Activated naive CD4-positive, alpha-beta T cell treated with anti-CD3 and anti-CD28 coated beads, Interleukin-2, amount 10 ng/mL, durations not matched to agents 7 days and 5 days (primary cell): ENCODE measurements at regions not wholly inside any gene's neighbourhood (a gene's known extent, or its start where the extent isn't known, plus 50 kb on each side); places are given as distances from the start of the nearest gene placed in this dataset.

ENCODE experiments used
- CTCF ChIA-PET: fragments of 350-600 bp; sonication (Branson Sonifier 250); formaldehyde crosslinking; loops from one replicate; lab custom pipeline; 2021; ENCODE audit warnings: antibody characterized with exemption; lab: Charles Lee
- DNase-seq: peaks from one replicate; pipeline ENCODE4 v3.0.0-alpha.2; 2020
- H3K27ac Mint-ChIP-seq: one replicate; pipeline ENCODE4 v1.8.0; 2021; ENCODE audit warnings: mild to moderate bottlenecking, moderate library complexity, mixed read lengths
- H3K27me3 Mint-ChIP-seq: one replicate; pipeline ENCODE4 v1.8.0; 2021; ENCODE audit warnings: mild to moderate bottlenecking, mixed read lengths
- H3K36me3 Mint-ChIP-seq: one replicate; pipeline ENCODE4 v1.8.0; 2021; ENCODE audit warnings: mixed read lengths
- H3K4me1 Mint-ChIP-seq: one replicate; pipeline ENCODE4 v1.8.0; 2021; ENCODE audit warnings: mixed read lengths
- H3K4me3 Mint-ChIP-seq: one replicate; pipeline ENCODE4 v1.8.0; 2021; ENCODE audit warnings: mild to moderate bottlenecking, moderate library complexity, mixed read lengths
- H3K9me3 Mint-ChIP-seq: one replicate; pipeline ENCODE4 v1.8.0; 2021; ENCODE audit warnings: mixed read lengths

GRCh38 chr1:4275083-4275482 is 375.0 kb upstream of the C1orf174 start:
- CTCF ChIA-PET = no interaction called here

GRCh38 chr1:4276238-4276637 is 376.2 kb upstream of the C1orf174 start:
- CTCF ChIA-PET = no interaction called here
- H3K27me3 Mint-ChIP-seq = peaks cover 16% of the 10 kb centered on the region
- peaks cover 16% of the 10 kb centered on the region for H3K9me3 Mint-ChIP-seq
- no peak overlapping the region for H3K27ac Mint-ChIP-seq
- H3K36me3 Mint-ChIP-seq = no peaks in the 10 kb centered on the region
- no peak for DNase-seq
- no peak overlapping the region for H3K4me3 Mint-ChIP-seq
- H3K4me1 Mint-ChIP-seq = no peaks in the 10 kb centered on the region

More at GRCh38 chr1:4275083-4275482, 375.0 kb upstream of the C1orf174 start:
- Mint-ChIP-seq H3K27me3 (peaks cover 19% of the 10 kb centered on the region), H3K36me3 (no peaks in the 10 kb centered on the region), H3K27ac (no peak overlapping the region), H3K4me3 (no peak overlapping the region), H3K9me3 (peaks cover 16% of the 10 kb centered on the region), H3K4me1 (no peaks in the 10 kb centered on the region)
- DNase-seq = no peak

- H3K4me3 Mint-ChIP-seq = no peak overlapping the region
- no peaks in the 10 kb centered on the region for H3K4me1 Mint-ChIP-seq
- peaks cover 8% of the 10 kb centered on the region for H3K27me3 Mint-ChIP-seq
- peaks cover 16% of the 10 kb centered on the region for H3K9me3 Mint-ChIP-seq
- no peak overlapping the region for H3K27ac Mint-ChIP-seq
- no peak for DNase-seq
- CTCF ChIA-PET = no interaction called here
- H3K36me3 Mint-ChIP-seq = no peaks in the 10 kb centered on the region
Measured at GRCh38 chr1:4277598-4277997, 376.8 kb upstream of the AJAP1 start.

GRCh38 chr1:4284976-4285375 is 369.4 kb upstream of the AJAP1 start:
- Mint-ChIP-seq H3K4me1 (no peaks in the 10 kb centered on the region), H3K27ac (no peak overlapping the region), H3K36me3 (no peaks in the 10 kb centered on the region), H3K9me3 (peaks cover 3% of the 10 kb centered on the region), H3K4me3 (no peak overlapping the region), H3K27me3 (no peaks in the 10 kb centered on the region)
- DNase-seq = no peak
- CTCF ChIA-PET = no interaction called here

- CTCF ChIA-PET = no interaction called here
- H3K27ac Mint-ChIP-seq = no peak overlapping the region
- no peaks in the 10 kb centered on the region for H3K4me1 Mint-ChIP-seq
- H3K36me3 Mint-ChIP-seq = no peaks in the 10 kb centered on the region
- no peak for DNase-seq
- no peak overlapping the region for H3K4me3 Mint-ChIP-seq
- H3K9me3 Mint-ChIP-seq = peaks cover 10% of the 10 kb centered on the region
- H3K27me3 Mint-ChIP-seq = no peaks in the 10 kb centered on the region
Measured at GRCh38 chr1:4292861-4293260, 361.5 kb upstream of the AJAP1 start.

GRCh38 chr1:4298361-4299083 is 355.9 kb upstream of the AJAP1 start:
- Mint-ChIP-seq H3K4me3 (no peak overlapping the region), H3K9me3 (peaks cover 15% of the 10 kb centered on the region), H3K27ac (no peak overlapping the region)

GRCh38 chr1:4301007-4301406 is 353.4 kb upstream of the AJAP1 start:
- Mint-ChIP-seq H3K36me3 (no peaks in the 10 kb centered on the region), H3K9me3 (peaks cover 16% of the 10 kb centered on the region), H3K27me3 (no peaks in the 10 kb centered on the region), H3K4me3 (no peak overlapping the region), H3K4me1 (no peaks in the 10 kb centered on the region), H3K27ac (no peak overlapping the region)
- CTCF ChIA-PET = no interaction called here
- no peak for DNase-seq

More at GRCh38 chr1:4298361-4299083, 355.9 kb upstream of the AJAP1 start:
- DNase-seq = no peak
- CTCF ChIA-PET = no interaction called here
- H3K27me3 Mint-ChIP-seq = no peaks in the 10 kb centered on the region
- H3K36me3 Mint-ChIP-seq = no peaks in the 10 kb centered on the region
- no peaks in the 10 kb centered on the region for H3K4me1 Mint-ChIP-seq

GRCh38 chr1:4303303-4303702 is 351.1 kb upstream of the AJAP1 start:
- Mint-ChIP-seq H3K9me3 (peaks cover 15% of the 10 kb centered on the region), H3K4me3 (no peak overlapping the region), H3K36me3 (no peaks in the 10 kb centered on the region)

GRCh38 chr1:4305526-4306301 is 348.7 kb upstream of the AJAP1 start:
- no peak for DNase-seq
- CTCF ChIA-PET = no interaction called here
- no peaks in the 10 kb centered on the region for H3K4me1 Mint-ChIP-seq
- no peaks in the 10 kb centered on the region for H3K27me3 Mint-ChIP-seq
- no peaks in the 10 kb centered on the region for H3K36me3 Mint-ChIP-seq
- no peak overlapping the region for H3K4me3 Mint-ChIP-seq
- H3K9me3 Mint-ChIP-seq = peaks cover 12% of the 10 kb centered on the region
- no peak overlapping the region for H3K27ac Mint-ChIP-seq

More at GRCh38 chr1:4303303-4303702, 351.1 kb upstream of the AJAP1 start:
- no peak for DNase-seq
- no peaks in the 10 kb centered on the region for H3K27me3 Mint-ChIP-seq
- CTCF ChIA-PET = no interaction called here
- H3K27ac Mint-ChIP-seq = no peak overlapping the region
- H3K4me1 Mint-ChIP-seq = no peaks in the 10 kb centered on the region

GRCh38 chr1:4306559-4307467 is 347.6 kb upstream of the AJAP1 start:
- no peak overlapping the region for H3K4me3 Mint-ChIP-seq
- peaks cover 12% of the 10 kb centered on the region for H3K9me3 Mint-ChIP-seq
- no peaks in the 10 kb centered on the region for H3K27me3 Mint-ChIP-seq
- H3K4me1 Mint-ChIP-seq = no peaks in the 10 kb centered on the region
- no peak overlapping the region for H3K27ac Mint-ChIP-seq
- CTCF ChIA-PET = no interaction called here
- H3K36me3 Mint-ChIP-seq = no peaks in the 10 kb centered on the region
- no peak for DNase-seq

GRCh38 chr1:4307468-4307845 is 347.0 kb upstream of the AJAP1 start:
- H3K9me3 Mint-ChIP-seq = peaks cover 12% of the 10 kb centered on the region
- CTCF ChIA-PET = no interaction called here
- no peak for DNase-seq
- H3K4me1 Mint-ChIP-seq = no peaks in the 10 kb centered on the region
- no peak overlapping the region for H3K4me3 Mint-ChIP-seq
- H3K27ac Mint-ChIP-seq = no peak overlapping the region
- H3K27me3 Mint-ChIP-seq = no peaks in the 10 kb centered on the region
- no peaks in the 10 kb centered on the region for H3K36me3 Mint-ChIP-seq

- no peak for DNase-seq
- Mint-ChIP-seq H3K4me1 (no peaks in the 10 kb centered on the region), H3K27ac (no peak overlapping the region), H3K4me3 (no peak overlapping the region), H3K9me3 (peaks cover 9% of the 10 kb centered on the region), H3K27me3 (no peaks in the 10 kb centered on the region), H3K36me3 (no peaks in the 10 kb centered on the region)
- CTCF ChIA-PET = no interaction called here
Measured at GRCh38 chr1:4307911-4308545, 346.4 kb upstream of the AJAP1 start.

- no peak for DNase-seq
- CTCF ChIA-PET = no interaction called here
Measured at GRCh38 chr1:4308806-4309205, 345.6 kb upstream of the AJAP1 start.

More at GRCh38 chr1:4308806-4309205, 345.6 kb upstream of the AJAP1 start:
- Mint-ChIP-seq H3K27ac (no peak overlapping the region), H3K4me1 (no peaks in the 10 kb centered on the region), H3K9me3 (peaks cover 10% of the 10 kb centered on the region), H3K27me3 (no peaks in the 10 kb centered on the region), H3K36me3 (no peaks in the 10 kb centered on the region), H3K4me3 (no peak overlapping the region)
